Effector memory CD8-positive, alpha-beta T cell (primary cell): ENCODE measurements at regions not wholly inside any gene's neighbourhood (a gene's known extent, or its start where the extent isn't known, plus 50 kb on each side); places are given as distances from the start of the nearest gene placed in this dataset.

Source experiments
- ATAC-seq: fragments of 150-1000 bp; cut with Tn5 transposase; replicated peaks from 2 replicates; pipeline ENCODE4 v1.10.0; 2021; ENCODE audit warnings: mild to moderate bottlenecking, moderate library complexity
- DNase-seq, 3 experiments: peaks; one replicate each; pipeline ENCODE4 v3.0.0; 2021
- H3K27ac Mint-ChIP-seq, 2 donors: one replicate each; pipeline ENCODE4 v1.8.0; 2022; ENCODE audit warnings: mild to moderate bottlenecking in 2 of 2, mixed read lengths in 2 of 2, moderate library complexity in 2 of 2
- H3K27me3 Mint-ChIP-seq, 2 donors: one replicate each; pipeline ENCODE4 v1.8.0; 2022; ENCODE audit warnings: mixed read lengths in 2 of 2
- H3K36me3 Mint-ChIP-seq: one replicate; pipeline ENCODE4 v1.8.0; 2022; ENCODE audit warnings: mild to moderate bottlenecking, moderate library complexity, mixed read lengths; ENCODE audit not compliant: insufficient read depth
- H3K4me1 Mint-ChIP-seq, 2 donors: one replicate each; pipeline ENCODE4 v1.8.0; 2022; ENCODE audit warnings: low read depth in 2 of 2, mixed read lengths in 2 of 2
- H3K4me3 Mint-ChIP-seq, 2 donors: one replicate each; pipeline ENCODE4 v1.8.0; 2022; ENCODE audit warnings: mild to moderate bottlenecking in 2 of 2, mixed read lengths in 2 of 2, moderate library complexity in 2 of 2
- H3K9me3 Mint-ChIP-seq, 2 donors: one replicate each; pipeline ENCODE4 v1.8.0; 2022; ENCODE audit warnings: mixed read lengths in 2 of 2

- ATAC-seq (no peak), DNase-seq (no peak)
- H3K4me1 Mint-ChIP-seq: no peaks in the 10 kb centered on the region
- peaks cover 9 to 11% of the 10 kb centered on the region in 2 donors for H3K9me3 Mint-ChIP-seq
- no peak overlapping the region for H3K4me3 Mint-ChIP-seq
- H3K27ac Mint-ChIP-seq: no peak overlapping the region
- no peaks in the 10 kb centered on the region for H3K27me3 Mint-ChIP-seq
- H3K36me3 Mint-ChIP-seq: no peaks in the 10 kb centered on the region
Observed at GRCh38 chr11:79672786-79673185, 232.0 kb upstream of the TENM4 start.

- Mint-ChIP-seq H3K4me3 (no peak overlapping the region), H3K9me3 (peaks cover 12 to 18% of the 10 kb centered on the region in 2 donors), H3K4me1 (no peaks in the 10 kb centered on the region), H3K36me3 (no peaks in the 10 kb centered on the region), H3K27me3 (no peaks in the 10 kb centered on the region), H3K27ac (no peak overlapping the region)
- DNase-seq (no peak), ATAC-seq (no peak)
Observed at GRCh38 chr11:79671401-79671800, 230.6 kb upstream of the TENM4 start.

- no peaks in the 10 kb centered on the region for H3K27me3 Mint-ChIP-seq
- no peak overlapping the region for H3K4me3 Mint-ChIP-seq
- DNase-seq (no peak), ATAC-seq (no peak)
- H3K4me1 Mint-ChIP-seq: no peaks in the 10 kb centered on the region
- H3K9me3 Mint-ChIP-seq: peaks cover 11 to 13% of the 10 kb centered on the region in 2 donors
- H3K36me3 Mint-ChIP-seq: no peaks in the 10 kb centered on the region
- no peak overlapping the region for H3K27ac Mint-ChIP-seq
Observed at GRCh38 chr11:79670882-79671281, 230.1 kb upstream of the TENM4 start.

GRCh38 chr11:79668575-79668974 lies 227.7 kb upstream of the TENM4 start:
- no peaks in the 10 kb centered on the region for H3K36me3 Mint-ChIP-seq
- no peaks in the 10 kb centered on the region for H3K27me3 Mint-ChIP-seq
- H3K4me3 Mint-ChIP-seq: no peak overlapping the region
- H3K9me3 Mint-ChIP-seq: peaks cover 12 to 27% of the 10 kb centered on the region in 2 donors
- DNase-seq (no peak), ATAC-seq (no peak)
- H3K27ac Mint-ChIP-seq: no peak overlapping the region
- H3K4me1 Mint-ChIP-seq: no peaks in the 10 kb centered on the region

GRCh38 chr11:79667380-79667779 lies 226.6 kb upstream of the TENM4 start:
- Mint-ChIP-seq H3K36me3 (no peaks in the 10 kb centered on the region), H3K27ac (no peak overlapping the region), H3K4me1 (no peaks in the 10 kb centered on the region), H3K4me3 (no peak overlapping the region), H3K9me3 (peaks cover 13 to 36% of the 10 kb centered on the region in 2 donors), H3K27me3 (no peaks in the 10 kb centered on the region)
- DNase-seq (no peak), ATAC-seq (no peak)

- Mint-ChIP-seq H3K9me3 (peaks cover 18 to 58% of the 10 kb centered on the region in 2 donors), H3K4me3 (no peak overlapping the region), H3K4me1 (no peaks in the 10 kb centered on the region), H3K36me3 (no peaks in the 10 kb centered on the region), H3K27me3 (no peaks in the 10 kb centered on the region), H3K27ac (no peak overlapping the region)
- no peak for ATAC-seq
- DNase-seq: no peak
Observed at GRCh38 chr11:79663017-79663416, 222.2 kb upstream of the TENM4 start.

GRCh38 chr11:79661373-79661772 lies 220.5 kb upstream of the TENM4 start:
- Mint-ChIP-seq H3K9me3 (peaks cover 13 to 58% of the 10 kb centered on the region in 2 donors), H3K27ac (no peak overlapping the region), H3K4me3 (no peak overlapping the region), H3K27me3 (no peaks in the 10 kb centered on the region), H3K36me3 (no peaks in the 10 kb centered on the region), H3K4me1 (no peaks in the 10 kb centered on the region)
- ATAC-seq (no peak), DNase-seq (no peak)

GRCh38 chr11:79648766-79649520 lies 208.1 kb upstream of the TENM4 start:
- DNase-seq (no peak), ATAC-seq (no peak)
- Mint-ChIP-seq H3K9me3 (peaks cover 4 to 38% of the 10 kb centered on the region in 2 donors), H3K4me3 (no peak overlapping the region), H3K27ac (no peak overlapping the region), H3K27me3 (no peaks in the 10 kb centered on the region), H3K36me3 (no peaks in the 10 kb centered on the region), H3K4me1 (no peaks in the 10 kb centered on the region)

- no peaks in the 10 kb centered on the region for H3K27me3 Mint-ChIP-seq
- ATAC-seq (no peak), DNase-seq (no peak)
- no peak overlapping the region for H3K27ac Mint-ChIP-seq
- no peaks in the 10 kb centered on the region for H3K4me1 Mint-ChIP-seq
- no peak overlapping the region for H3K4me3 Mint-ChIP-seq
- H3K9me3 Mint-ChIP-seq: peaks cover 10 to 14% of the 10 kb centered on the region in 2 donors
- no peaks in the 10 kb centered on the region for H3K36me3 Mint-ChIP-seq
Observed at GRCh38 chr11:79637219-79637618, 196.4 kb upstream of the TENM4 start.

- Mint-ChIP-seq H3K27ac (no peak overlapping the region), H3K9me3 (peaks cover 9 to 13% of the 10 kb centered on the region in 2 donors), H3K36me3 (no peaks in the 10 kb centered on the region), H3K27me3 (no peaks in the 10 kb centered on the region), H3K4me1 (no peaks in the 10 kb centered on the region), H3K4me3 (no peak overlapping the region)
- no peak for DNase-seq
- no peak for ATAC-seq
Observed at GRCh38 chr11:79634905-79635304, 194.1 kb upstream of the TENM4 start.

- no peak for DNase-seq
- no peak for ATAC-seq
- Mint-ChIP-seq H3K27ac (no peak overlapping the region), H3K9me3 (peaks cover 9 to 10% of the 10 kb centered on the region in 2 donors), H3K36me3 (no peaks in the 10 kb centered on the region), H3K4me1 (no peaks in the 10 kb centered on the region), H3K27me3 (no peaks in the 10 kb centered on the region), H3K4me3 (no peak overlapping the region)
Observed at GRCh38 chr11:79627281-79627680, 186.5 kb upstream of the TENM4 start.

- Mint-ChIP-seq H3K4me3 (no peak overlapping the region), H3K4me1 (no peaks in the 10 kb centered on the region), H3K36me3 (no peaks in the 10 kb centered on the region), H3K27me3 (no peaks in the 10 kb centered on the region), H3K27ac (no peak overlapping the region), H3K9me3 (peaks cover 4 to 6% of the 10 kb centered on the region in 2 donors)
- ATAC-seq (no peak), DNase-seq (no peak)
Observed at GRCh38 chr11:79626135-79627075, 185.6 kb upstream of the TENM4 start.

GRCh38 chr11:79623375-79623774 lies 182.5 kb upstream of the TENM4 start:
- ATAC-seq (no peak), DNase-seq (no peak)
- H3K4me1 Mint-ChIP-seq: no peaks in the 10 kb centered on the region
- H3K27ac Mint-ChIP-seq: no peak overlapping the region
- no peaks in the 10 kb centered on the region for H3K27me3 Mint-ChIP-seq
- H3K9me3 Mint-ChIP-seq: peaks cover 5 to 20% of the 10 kb centered on the region in 2 donors
- H3K36me3 Mint-ChIP-seq: no peaks in the 10 kb centered on the region
- H3K4me3 Mint-ChIP-seq: no peak overlapping the region

- Mint-ChIP-seq H3K4me3 (no peak overlapping the region), H3K36me3 (no peaks in the 10 kb centered on the region), H3K27ac (no peak overlapping the region), H3K4me1 (no peaks in the 10 kb centered on the region), H3K9me3 (peaks cover 7 to 30% of the 10 kb centered on the region in 2 donors), H3K27me3 (no peaks in the 10 kb centered on the region)
- DNase-seq: no peak
- ATAC-seq: no peak
Observed at GRCh38 chr11:79617561-79617960, 176.7 kb upstream of the TENM4 start.
